ENCODE measurements at regions not wholly inside any gene's neighbourhood (a gene's known extent, or its start where the extent isn't known, plus 50 kb on each side); places are given as distances from the start of the nearest gene placed in this dataset.

DNA sequence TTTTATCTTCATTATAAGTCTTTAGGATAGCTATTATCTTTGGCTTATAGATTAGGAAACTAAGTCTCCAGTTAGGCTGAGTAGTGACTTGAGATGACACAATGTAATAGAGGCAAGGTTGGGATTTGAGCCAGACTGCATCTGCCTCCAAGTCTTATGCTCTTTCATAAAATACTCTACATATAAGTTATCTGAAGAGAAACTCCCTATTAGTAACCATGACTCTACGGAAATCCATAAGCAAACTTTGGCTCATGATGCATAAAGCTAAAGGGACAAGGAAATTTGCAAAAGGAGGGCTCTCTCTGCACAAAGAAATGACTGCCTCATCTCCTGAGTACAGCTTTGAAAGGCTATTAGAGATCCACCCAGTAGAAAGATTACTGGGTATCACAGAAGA lies 77.6 kb upstream of the FRMD4B start:
- Histone ChIP-seq H3K79me2 (no peaks in the 10 kb centered on the region), H3K4me3 (no peak overlapping the region), H3K4me2 (no peak overlapping the region), H3K9me3 (ENCODE audit: low read depth) (no peaks in the 10 kb centered on the region), H3K9me2 (replicated peaks; ENCODE audit: insufficient read depth) (no peaks in the 10 kb centered on the region), H2AFZ (no peak overlapping the region), H4K20me1 (ENCODE audit: insufficient read depth, poor library complexity, severe bottlenecking) (no peaks in the 10 kb centered on the region), H3K36me3 (replicated peaks; ENCODE audit: insufficient read depth, low read depth) (no peaks in the 10 kb centered on the region), H3K27me3 (no peaks in the 10 kb centered on the region), H3K4me1 (ENCODE audit: insufficient read depth) (no peaks in the 10 kb centered on the region), H3K27ac (no peak overlapping the region)
- TF ChIP-seq EZH2phosphoT487 (IDR thresholded peaks at IDR 0.05; ENCODE audit: low read depth, severe bottlenecking, unreplicated experiment) (no peak), EZH2 (IDR thresholded peaks at IDR 0.05; ENCODE audit: borderline replicate concordance) (no peak)
- TF ChIP-seq, protein P1, sequence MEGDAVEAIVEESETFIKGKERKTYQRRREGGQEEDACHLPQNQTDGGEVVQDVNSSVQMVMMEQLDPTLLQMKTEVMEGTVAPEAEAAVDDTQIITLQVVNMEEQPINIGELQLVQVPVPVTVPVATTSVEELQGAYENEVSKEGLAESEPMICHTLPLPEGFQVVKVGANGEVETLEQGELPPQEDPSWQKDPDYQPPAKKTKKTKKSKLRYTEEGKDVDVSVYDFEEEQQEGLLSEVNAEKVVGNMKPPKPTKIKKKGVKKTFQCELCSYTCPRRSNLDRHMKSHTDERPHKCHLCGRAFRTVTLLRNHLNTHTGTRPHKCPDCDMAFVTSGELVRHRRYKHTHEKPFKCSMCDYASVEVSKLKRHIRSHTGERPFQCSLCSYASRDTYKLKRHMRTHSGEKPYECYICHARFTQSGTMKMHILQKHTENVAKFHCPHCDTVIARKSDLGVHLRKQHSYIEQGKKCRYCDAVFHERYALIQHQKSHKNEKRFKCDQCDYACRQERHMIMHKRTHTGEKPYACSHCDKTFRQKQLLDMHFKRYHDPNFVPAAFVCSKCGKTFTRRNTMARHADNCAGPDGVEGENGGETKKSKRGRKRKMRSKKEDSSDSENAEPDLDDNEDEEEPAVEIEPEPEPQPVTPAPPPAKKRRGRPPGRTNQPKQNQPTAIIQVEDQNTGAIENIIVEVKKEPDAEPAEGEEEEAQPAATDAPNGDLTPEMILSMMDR (IDR thresholded peaks at IDR 0.05; ENCODE audit: poor library complexity), result no peak
- 82% methylated on average over 1 of the region's 1 CpG for WGBS (ENCODE audit: low lambda C conversion rate, missing lambda C conversion rate)
- no peak for DNase-seq (ENCODE audit: low spot score)

DNA sequence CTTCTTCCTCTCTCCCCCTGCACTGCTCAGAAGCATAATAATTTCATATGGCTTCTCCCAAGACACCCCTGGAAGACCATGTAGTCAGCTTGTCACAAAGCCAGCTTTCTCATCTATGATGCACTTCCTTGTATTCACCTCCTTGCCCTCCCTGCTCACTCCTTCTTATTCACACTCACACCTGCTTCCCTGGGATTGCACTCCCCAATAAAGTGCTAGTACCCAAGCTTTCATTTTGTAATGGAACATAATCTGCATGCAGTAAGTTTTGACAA lies 76.9 kb upstream of the FRMD4B start:
- no peak overlapping the region for H3K4me2 ChIP-seq
- H3K79me2 ChIP-seq, result no peaks in the 10 kb centered on the region
- no peaks in the 10 kb centered on the region for H4K20me1 ChIP-seq (ENCODE audit: insufficient read depth, poor library complexity, severe bottlenecking)
- no peak overlapping the region for H2AFZ ChIP-seq
- no peak overlapping the region for H3K27ac ChIP-seq
- no peaks in the 10 kb centered on the region for H3K36me3 ChIP-seq (replicated peaks; ENCODE audit: insufficient read depth, low read depth)
- H3K27me3 ChIP-seq, result no peaks in the 10 kb centered on the region
- no peaks in the 10 kb centered on the region for H3K9me2 ChIP-seq (replicated peaks; ENCODE audit: insufficient read depth)
- H3K4me3 ChIP-seq, result no peak overlapping the region
- no peaks in the 10 kb centered on the region for H3K9me3 ChIP-seq (ENCODE audit: low read depth)
- no peak for DNase-seq (ENCODE audit: low spot score)
- H3K4me1 ChIP-seq (ENCODE audit: insufficient read depth), result no peaks in the 10 kb centered on the region
- TF ChIP-seq, protein P1 (IDR thresholded peaks at IDR 0.05; ENCODE audit: poor library complexity), result no peak
- TF ChIP-seq EZH2 (IDR thresholded peaks at IDR 0.05; ENCODE audit: borderline replicate concordance) (no peak), EZH2phosphoT487 (IDR thresholded peaks at IDR 0.05; ENCODE audit: low read depth, severe bottlenecking, unreplicated experiment) (no peak)

DNA sequence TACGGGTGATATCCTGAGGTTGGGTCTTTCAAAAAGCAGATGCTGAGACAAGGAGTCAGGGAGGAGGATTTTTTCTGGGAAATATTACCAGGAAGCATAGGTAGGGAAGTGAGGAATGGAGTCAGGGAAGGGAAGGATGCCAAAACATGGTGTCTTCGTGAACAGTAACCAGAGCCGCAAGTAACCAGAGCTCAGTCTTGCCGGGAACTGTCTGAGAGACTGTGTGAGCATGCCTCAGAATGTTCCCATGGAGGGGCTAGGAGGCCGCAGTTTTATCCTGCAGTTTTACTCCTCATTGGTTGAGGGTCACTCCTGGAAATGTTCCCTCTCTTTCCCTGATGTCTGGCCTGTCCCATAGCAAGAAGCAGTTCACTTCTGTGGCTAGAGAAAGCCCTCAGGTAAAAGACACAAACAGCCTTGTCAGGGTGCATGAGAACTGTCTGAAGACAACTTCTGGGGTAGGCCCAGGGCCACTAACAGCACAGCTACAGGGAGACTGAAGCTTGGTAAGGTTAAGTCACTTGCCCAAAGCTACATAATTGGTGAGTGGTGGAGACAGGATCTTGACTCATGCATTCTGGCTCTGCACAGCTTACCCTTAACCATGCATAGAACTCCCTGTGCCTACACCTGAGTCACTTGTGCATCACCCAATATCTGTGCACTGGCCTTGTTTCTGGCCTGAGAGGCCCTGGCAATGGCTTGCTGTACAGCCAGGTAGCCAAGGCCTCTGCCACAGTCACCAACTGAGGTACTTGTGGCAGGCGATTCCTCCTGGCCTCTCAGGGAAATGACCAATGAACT lies 76.3 kb upstream of the FRMD4B start:
- Histone ChIP-seq H3K79me2 (no peaks in the 10 kb centered on the region), H3K9me2 (replicated peaks; ENCODE audit: insufficient read depth) (no peaks in the 10 kb centered on the region), H3K9me3 (ENCODE audit: low read depth) (no peaks in the 10 kb centered on the region), H4K20me1 (ENCODE audit: insufficient read depth, poor library complexity, severe bottlenecking) (no peaks in the 10 kb centered on the region), H3K4me3 (no peak overlapping the region), H2AFZ (no peak overlapping the region), H3K36me3 (replicated peaks; ENCODE audit: insufficient read depth, low read depth) (no peaks in the 10 kb centered on the region), H3K27ac (no peak overlapping the region), H3K4me1 (ENCODE audit: insufficient read depth) (no peaks in the 10 kb centered on the region), H3K27me3 (no peaks in the 10 kb centered on the region), H3K4me2 (no peak overlapping the region)
- TF ChIP-seq EZH2 (IDR thresholded peaks at IDR 0.05; ENCODE audit: borderline replicate concordance) (no peak), EZH2phosphoT487 (IDR thresholded peaks at IDR 0.05; ENCODE audit: low read depth, severe bottlenecking, unreplicated experiment) (no peak)
- 90% methylated on average over 6 of the region's 6 CpGs for WGBS (ENCODE audit: low lambda C conversion rate, missing lambda C conversion rate)
- DNase-seq (ENCODE audit: low spot score), result no peak

DNA sequence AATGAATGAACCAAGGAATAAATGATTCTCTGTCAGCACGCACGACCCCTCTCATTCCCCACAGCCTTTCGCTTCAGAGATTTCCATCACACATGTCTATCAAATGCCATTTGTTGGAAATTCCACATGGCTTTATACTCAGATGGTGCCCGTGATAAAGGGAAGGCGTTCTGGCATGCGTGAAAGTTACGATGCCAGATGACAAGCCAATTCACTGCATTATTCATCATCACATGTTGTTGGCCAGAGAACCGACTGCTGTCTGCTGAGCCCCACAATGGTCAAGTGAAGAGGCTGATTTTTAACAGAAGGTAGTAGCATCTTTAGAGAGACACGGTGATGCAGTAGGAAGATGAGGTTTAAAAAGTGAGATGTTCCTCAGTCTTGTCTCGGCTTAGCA lies 74.1 kb upstream of the FRMD4B start:
- no peak for DNase-seq (ENCODE audit: low spot score)
- no peaks in the 10 kb centered on the region for H4K20me1 ChIP-seq (ENCODE audit: insufficient read depth, poor library complexity, severe bottlenecking)
- TF ChIP-seq, protein P1 (IDR thresholded peaks at IDR 0.05; ENCODE audit: poor library complexity), result no peak
- TF ChIP-seq EZH2phosphoT487 (IDR thresholded peaks at IDR 0.05; ENCODE audit: low read depth, severe bottlenecking, unreplicated experiment), result no peak
- no peak for TF ChIP-seq EZH2 (IDR thresholded peaks at IDR 0.05; ENCODE audit: borderline replicate concordance)

More for the DNA sequence above, 74.1 kb upstream of the FRMD4B start:
- Histone ChIP-seq H3K9me3 (ENCODE audit: low read depth) (no peaks in the 10 kb centered on the region), H3K27ac (no peak overlapping the region), H3K79me2 (no peaks in the 10 kb centered on the region), H3K4me3 (no peak overlapping the region), H3K36me3 (replicated peaks; ENCODE audit: insufficient read depth, low read depth) (no peaks in the 10 kb centered on the region), H3K27me3 (no peaks in the 10 kb centered on the region), H3K4me1 (ENCODE audit: insufficient read depth) (no peaks in the 10 kb centered on the region), H3K4me2 (no peak overlapping the region), H3K9me2 (replicated peaks; ENCODE audit: insufficient read depth) (no peaks in the 10 kb centered on the region), H2AFZ (no peak overlapping the region)
- 78% methylated on average over 10 of the region's 10 CpGs for WGBS (ENCODE audit: low lambda C conversion rate, missing lambda C conversion rate)

All from hepatocyte (in vitro differentiated cells).